ENCODE measurements at regions not wholly inside any gene's neighbourhood (a gene's known extent, or its start where the extent isn't known, plus 50 kb on each side); places are given as distances from the start of the nearest gene placed in this dataset.

- TF ChIP-seq BACH2 (CRISPR knock-in tag; IDR thresholded peaks at IDR 0.05; ENCODE audit: borderline replicate concordance): no peak
- TF ChIP-seq GLIS3 (CRISPR knock-in tag; IDR thresholded peaks at IDR 0.05): no peak
- no peak for TF ChIP-seq ARNTL (CRISPR knock-in tag; IDR thresholded peaks at IDR 0.05; ENCODE audit: borderline replicate concordance, low read depth)
- no peak for TF ChIP-seq ISL1 (CRISPR knock-in tag; IDR thresholded peaks at IDR 0.05)
- ATAC-seq: no peak
Observed at GRCh38 chr13:73449252-73449651, 390.4 kb downstream of the KLF5 start.

GRCh38 chr13:73440296-73440895, 381.6 kb downstream of the KLF5 start:
- no peak for TF ChIP-seq TOX (CRISPR knock-in tag; IDR thresholded peaks at IDR 0.05; ENCODE audit: borderline replicate concordance)
- no peak for TF ChIP-seq POU6F1 (CRISPR knock-in tag; IDR thresholded peaks at IDR 0.05; ENCODE audit: borderline replicate concordance, low read depth)
- no peak for TF ChIP-seq TCF4 (CRISPR knock-in tag; IDR thresholded peaks at IDR 0.05; ENCODE audit: borderline replicate concordance)
- TF ChIP-seq ARNTL (CRISPR knock-in tag; IDR thresholded peaks at IDR 0.05; ENCODE audit: borderline replicate concordance, low read depth): no peak
- no peak for TF ChIP-seq CSDC2 (CRISPR knock-in tag; IDR thresholded peaks at IDR 0.05)
- TF ChIP-seq GLIS3 (CRISPR knock-in tag; IDR thresholded peaks at IDR 0.05): no peak
- TF ChIP-seq ISL1 (CRISPR knock-in tag; IDR thresholded peaks at IDR 0.05): no peak
- no peak for TF ChIP-seq ZNF70 (CRISPR knock-in tag; IDR thresholded peaks at IDR 0.05)
- no peak for TF ChIP-seq PPARA (CRISPR knock-in tag; IDR thresholded peaks at IDR 0.05; ENCODE audit: borderline replicate concordance)
- TF ChIP-seq TSHZ2 (CRISPR knock-in tag; IDR thresholded peaks at IDR 0.05): no peak
- no peak for TF ChIP-seq ZNF8 (CRISPR knock-in tag; IDR thresholded peaks at IDR 0.05)
- TF ChIP-seq ESRRG (CRISPR knock-in tag; IDR thresholded peaks at IDR 0.05): no peak
- no peak for TF ChIP-seq RARB (CRISPR knock-in tag; IDR thresholded peaks at IDR 0.05)
- no peak for TF ChIP-seq CREB5 (CRISPR knock-in tag; IDR thresholded peaks at IDR 0.05; ENCODE audit: low read depth)
- TF ChIP-seq SNAI2 (CRISPR knock-in tag; IDR thresholded peaks at IDR 0.05): no peak
- no peak for TF ChIP-seq PATZ1 (CRISPR knock-in tag; IDR thresholded peaks at IDR 0.05; ENCODE audit: borderline replicate concordance)
- no peak for TF ChIP-seq ZFP30 (CRISPR knock-in tag; IDR thresholded peaks at IDR 0.05)
- no peak for TF ChIP-seq BACH2 (CRISPR knock-in tag; IDR thresholded peaks at IDR 0.05; ENCODE audit: borderline replicate concordance)
- no peak for TF ChIP-seq OSR1 (CRISPR knock-in tag; IDR thresholded peaks at IDR 0.05)
- no peak for TF ChIP-seq ZFP3 (CRISPR knock-in tag; IDR thresholded peaks at IDR 0.05)
- no peak for ATAC-seq

- ATAC-seq: no peak
- no peak for TF ChIP-seq CREB5 (CRISPR knock-in tag; IDR thresholded peaks at IDR 0.05; ENCODE audit: low read depth)
- TF ChIP-seq ZC3H10 (CRISPR knock-in tag; IDR thresholded peaks at IDR 0.05): no peak
- no peak for TF ChIP-seq GLIS3 (CRISPR knock-in tag; IDR thresholded peaks at IDR 0.05)
- TF ChIP-seq ZNF8 (CRISPR knock-in tag; IDR thresholded peaks at IDR 0.05): no peak
- TF ChIP-seq TSHZ2 (CRISPR knock-in tag; IDR thresholded peaks at IDR 0.05): no peak
- no peak for TF ChIP-seq ZNF565 (CRISPR knock-in tag; conservative IDR thresholded peaks at IDR 0.05; ENCODE audit: low read depth)
- TF ChIP-seq SNAI2 (CRISPR knock-in tag; IDR thresholded peaks at IDR 0.05): no peak
- TF ChIP-seq CSRNP3 (CRISPR knock-in tag; IDR thresholded peaks at IDR 0.05): no peak
- no peak for TF ChIP-seq ZNF70 (CRISPR knock-in tag; IDR thresholded peaks at IDR 0.05)
- no peak for TF ChIP-seq PPARA (CRISPR knock-in tag; IDR thresholded peaks at IDR 0.05; ENCODE audit: borderline replicate concordance)
- TF ChIP-seq RARB (CRISPR knock-in tag; IDR thresholded peaks at IDR 0.05): no peak
- TF ChIP-seq ARNTL (CRISPR knock-in tag; IDR thresholded peaks at IDR 0.05; ENCODE audit: borderline replicate concordance, low read depth): no peak
Observed at GRCh38 chr13:73433890-73434289, 375.1 kb downstream of the KLF5 start.
